ENCODE measurements at regions not wholly inside any gene's neighbourhood (a gene's known extent, or its start where the extent isn't known, plus 50 kb on each side); places are given as distances from the start of the nearest gene placed in this dataset.

DNA sequence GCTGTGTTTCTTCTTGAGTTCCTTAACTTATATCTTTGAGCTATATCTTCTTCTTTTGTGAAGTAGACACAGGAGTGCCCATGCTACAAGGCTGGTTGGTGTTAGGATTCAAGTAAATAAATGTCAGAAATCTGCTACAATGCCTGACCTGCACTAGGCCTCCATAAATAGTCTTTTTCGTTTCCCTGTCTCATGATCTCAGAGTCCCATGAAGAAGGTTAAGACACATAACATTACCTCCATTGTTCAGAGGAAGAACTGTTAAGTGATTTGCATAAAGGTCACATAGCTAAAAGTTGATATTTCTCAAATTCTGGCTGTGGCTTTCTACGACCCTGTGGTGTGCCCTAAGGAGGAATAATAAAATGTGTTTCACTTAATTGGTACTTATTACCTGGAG is 228.4 kb downstream of the KCNS3 start:
- TF ChIP-seq CTCF (IDR thresholded peaks at IDR 0.05; ENCODE audit: insufficient read depth, missing control alignments): no peak
- DNase-seq (ENCODE audit: insufficient read length, low spot score) (no peak), FAIRE-seq (no peak)

GRCh38 chr2:18105929-18106328 is 227.5 kb downstream of the KCNS3 start:
- no peak for FAIRE-seq
- DNase-seq (ENCODE audit: insufficient read length, low spot score): no peak
- TF ChIP-seq CTCF (IDR thresholded peaks at IDR 0.05; ENCODE audit: insufficient read depth, missing control alignments): no peak

DNA sequence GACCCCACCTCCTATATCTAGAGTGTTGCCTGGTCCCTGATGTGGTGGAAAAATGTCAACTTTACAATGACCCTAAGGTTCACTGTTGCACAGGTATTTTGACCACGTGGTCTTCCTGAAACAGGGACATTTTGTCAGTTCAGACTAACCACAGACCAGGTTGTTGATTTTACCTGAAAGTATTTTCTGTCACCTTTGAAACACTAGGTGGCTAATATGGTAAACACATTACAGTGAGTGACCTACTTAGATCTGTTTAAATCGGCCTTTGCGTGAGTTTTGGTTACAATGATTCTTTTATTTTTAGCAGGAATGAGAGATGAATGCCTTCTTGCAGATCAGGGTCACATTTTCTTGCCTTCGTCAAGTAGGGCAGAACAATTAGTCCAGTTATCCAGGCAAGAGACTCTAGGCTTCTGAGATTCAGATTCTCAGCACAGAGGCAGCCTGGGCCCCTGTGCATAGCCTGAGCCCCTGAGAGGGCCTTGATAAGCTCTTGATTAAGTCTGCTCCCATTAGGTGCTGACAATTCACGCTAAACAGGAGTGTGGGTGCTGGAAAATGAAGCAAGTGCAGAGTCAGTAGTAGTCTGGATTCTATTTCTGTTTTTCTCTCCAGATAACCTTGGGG is 226.2 kb downstream of the KCNS3 start:
- no peak for DNase-seq (ENCODE audit: insufficient read length, low spot score)
- no peak for TF ChIP-seq CTCF (IDR thresholded peaks at IDR 0.05; ENCODE audit: insufficient read depth, missing control alignments)
- no peak for FAIRE-seq

- TF ChIP-seq CTCF (IDR thresholded peaks at IDR 0.05; ENCODE audit: insufficient read depth, missing control alignments): no peak
- DNase-seq (ENCODE audit: insufficient read length, low spot score): no peak
- no peak for FAIRE-seq
Observed at GRCh38 chr2:18096836-18097405, 218.5 kb downstream of the KCNS3 start.

DNA sequence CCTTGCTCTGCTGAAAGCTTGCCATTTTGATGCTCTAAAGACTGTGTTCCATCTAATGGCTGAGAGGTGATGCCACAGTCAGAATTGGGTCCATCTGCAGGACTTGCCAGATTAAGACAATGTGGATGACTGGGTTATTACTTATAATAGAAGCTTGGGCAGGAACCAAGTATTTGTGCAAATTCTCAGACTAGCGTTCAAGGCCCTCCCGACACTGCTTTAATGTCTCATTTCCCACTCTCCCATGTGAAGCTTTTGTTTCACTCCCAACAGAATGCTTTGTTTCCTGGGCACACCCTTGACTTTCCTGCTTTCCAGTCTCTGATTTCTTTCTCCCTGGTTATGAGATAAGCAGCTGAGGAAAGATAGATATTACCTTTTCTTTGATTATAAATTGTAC is 215.8 kb downstream of the KCNS3 start:
- no peak for TF ChIP-seq CTCF (IDR thresholded peaks at IDR 0.05; ENCODE audit: insufficient read depth, missing control alignments)
- no peak for DNase-seq (ENCODE audit: insufficient read length, low spot score)
- no peak for FAIRE-seq

DNA sequence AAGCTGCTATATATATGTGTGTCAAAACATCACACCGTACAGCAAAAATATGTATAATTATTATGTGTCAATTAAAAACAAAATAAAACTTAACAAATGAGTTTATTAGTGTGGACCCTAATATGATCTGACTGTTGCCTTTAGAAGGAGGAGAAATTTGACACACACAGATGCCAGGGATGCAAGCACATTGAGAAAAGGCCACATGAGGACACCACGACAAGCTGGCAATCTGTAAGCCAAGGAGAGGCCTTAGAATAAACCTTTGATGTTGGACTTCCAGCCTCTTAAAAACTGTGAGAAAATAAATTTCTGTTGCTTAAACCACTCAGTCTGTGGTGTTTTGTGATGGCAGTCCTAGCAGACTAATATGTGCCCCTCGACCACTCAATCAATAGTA is 214.7 kb downstream of the KCNS3 start:
- DNase-seq (ENCODE audit: insufficient read length, low spot score) (no peak), FAIRE-seq (no peak)

More for the DNA sequence above, 214.7 kb downstream of the KCNS3 start:
- no peak for TF ChIP-seq CTCF (IDR thresholded peaks at IDR 0.05; ENCODE audit: insufficient read depth, missing control alignments)

Measured in D721Med (cell line).